ENCODE measurements at regions not wholly inside any gene's neighbourhood (a gene's known extent, or its start where the extent isn't known, plus 50 kb on each side); places are given as distances from the start of the nearest gene placed in this dataset.

- no peaks in the 10 kb centered on the region for H3K36me3 Mint-ChIP-seq (ENCODE audit: low read depth)
- H3K27ac Mint-ChIP-seq (ENCODE audit: unreplicated experiment), result no peak overlapping the region
- TF ChIP-seq, protein P1, sequence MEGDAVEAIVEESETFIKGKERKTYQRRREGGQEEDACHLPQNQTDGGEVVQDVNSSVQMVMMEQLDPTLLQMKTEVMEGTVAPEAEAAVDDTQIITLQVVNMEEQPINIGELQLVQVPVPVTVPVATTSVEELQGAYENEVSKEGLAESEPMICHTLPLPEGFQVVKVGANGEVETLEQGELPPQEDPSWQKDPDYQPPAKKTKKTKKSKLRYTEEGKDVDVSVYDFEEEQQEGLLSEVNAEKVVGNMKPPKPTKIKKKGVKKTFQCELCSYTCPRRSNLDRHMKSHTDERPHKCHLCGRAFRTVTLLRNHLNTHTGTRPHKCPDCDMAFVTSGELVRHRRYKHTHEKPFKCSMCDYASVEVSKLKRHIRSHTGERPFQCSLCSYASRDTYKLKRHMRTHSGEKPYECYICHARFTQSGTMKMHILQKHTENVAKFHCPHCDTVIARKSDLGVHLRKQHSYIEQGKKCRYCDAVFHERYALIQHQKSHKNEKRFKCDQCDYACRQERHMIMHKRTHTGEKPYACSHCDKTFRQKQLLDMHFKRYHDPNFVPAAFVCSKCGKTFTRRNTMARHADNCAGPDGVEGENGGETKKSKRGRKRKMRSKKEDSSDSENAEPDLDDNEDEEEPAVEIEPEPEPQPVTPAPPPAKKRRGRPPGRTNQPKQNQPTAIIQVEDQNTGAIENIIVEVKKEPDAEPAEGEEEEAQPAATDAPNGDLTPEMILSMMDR (IDR thresholded peaks at IDR 0.05), result no peak
- no peaks in the 10 kb centered on the region for H3K9me3 Mint-ChIP-seq (ENCODE audit: low read depth)
- H3K4me1 Mint-ChIP-seq (ENCODE audit: low read depth), result no peaks in the 10 kb centered on the region
- peaks cover 4% of the 10 kb centered on the region for H3K27me3 Mint-ChIP-seq (ENCODE audit: low read depth)
- H3K4me3 Mint-ChIP-seq (ENCODE audit: unreplicated experiment), result no peak overlapping the region
- no peak for DNase-seq (ENCODE audit: low spot score)
These were observed 326.2 kb upstream of the MEX3C start for GRCh38 chr18:51523671-51524070.

DNA sequence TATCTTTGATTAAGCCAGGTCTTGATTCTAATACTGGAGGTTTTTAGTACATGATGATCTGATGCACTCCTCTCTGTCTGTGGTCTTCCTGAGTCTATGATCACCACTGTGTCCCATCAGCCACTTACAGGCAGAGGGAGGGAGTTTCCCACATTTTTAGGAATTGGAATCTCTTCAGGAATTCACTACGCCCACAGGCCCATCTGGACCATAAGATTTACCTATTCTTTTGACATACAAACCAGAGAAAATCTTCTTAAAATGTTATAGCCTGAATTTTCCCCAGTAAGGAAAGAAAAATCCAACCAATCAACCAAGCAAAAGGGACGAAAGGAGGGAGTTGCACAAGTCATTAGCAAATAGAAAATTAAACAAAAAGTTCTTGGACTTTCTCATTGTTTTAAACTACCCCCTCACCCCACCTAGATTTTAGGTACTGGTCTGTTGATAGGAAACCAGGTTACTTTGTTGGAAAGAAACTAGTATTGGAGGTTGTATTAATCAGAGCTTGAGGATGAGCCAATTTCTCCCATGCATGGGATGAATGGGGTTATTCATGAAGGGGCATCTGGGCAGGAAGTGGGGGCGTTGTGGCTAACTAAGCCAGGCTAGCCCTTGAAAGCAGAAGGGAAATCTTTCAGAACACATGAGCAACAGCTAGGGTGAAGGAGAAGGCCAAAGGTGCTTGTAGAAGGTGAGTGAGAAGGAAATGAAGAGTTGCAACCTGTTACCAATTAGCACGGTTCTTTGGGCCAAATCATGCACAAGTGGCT lies 328.2 kb upstream of the MEX3C start:
- TF ChIP-seq, protein P1 (IDR thresholded peaks at IDR 0.05), result no peak
- Mint-ChIP-seq H3K9me3 (ENCODE audit: low read depth) (no peaks in the 10 kb centered on the region), H3K4me1 (ENCODE audit: low read depth) (no peaks in the 10 kb centered on the region), H3K27me3 (ENCODE audit: low read depth) (peaks cover 2% of the 10 kb centered on the region), H3K36me3 (ENCODE audit: low read depth) (no peaks in the 10 kb centered on the region), H3K27ac (ENCODE audit: unreplicated experiment) (no peak overlapping the region), H3K4me3 (ENCODE audit: unreplicated experiment) (no peak overlapping the region)
- no peak for DNase-seq (ENCODE audit: low spot score)

- H3K4me3 Mint-ChIP-seq (ENCODE audit: unreplicated experiment), result no peak overlapping the region
These were observed 330.3 kb upstream of the MEX3C start for GRCh38 chr18:51527826-51528225.

GRCh38 chr18:51531501-51531900 lies 334.0 kb upstream of the MEX3C start:
- Mint-ChIP-seq H3K27me3 (ENCODE audit: low read depth) (peaks cover 2% of the 10 kb centered on the region), H3K27ac (ENCODE audit: unreplicated experiment) (no peak overlapping the region), H3K4me3 (ENCODE audit: unreplicated experiment) (no peak overlapping the region), H3K9me3 (ENCODE audit: low read depth) (peaks cover 2% of the 10 kb centered on the region), H3K4me1 (ENCODE audit: low read depth) (no peaks in the 10 kb centered on the region), H3K36me3 (ENCODE audit: low read depth) (no peaks in the 10 kb centered on the region)
- no peak for DNase-seq (ENCODE audit: low spot score)
- TF ChIP-seq, protein P1 (IDR thresholded peaks at IDR 0.05), result no peak

More at GRCh38 chr18:51527826-51528225, 330.3 kb upstream of the MEX3C start:
- TF ChIP-seq, protein P1 (IDR thresholded peaks at IDR 0.05), result no peak
- DNase-seq (ENCODE audit: low spot score), result no peak
- Mint-ChIP-seq H3K36me3 (ENCODE audit: low read depth) (no peaks in the 10 kb centered on the region), H3K4me1 (ENCODE audit: low read depth) (no peaks in the 10 kb centered on the region), H3K27me3 (ENCODE audit: low read depth) (peaks cover 2% of the 10 kb centered on the region), H3K27ac (ENCODE audit: unreplicated experiment) (no peak overlapping the region), H3K9me3 (ENCODE audit: low read depth) (peaks cover 1% of the 10 kb centered on the region)

GRCh38 chr18:51537487-51537886 lies 340.0 kb upstream of the MEX3C start:
- TF ChIP-seq, protein P1 (IDR thresholded peaks at IDR 0.05), result peak; percentile 79
- H3K4me1 Mint-ChIP-seq (ENCODE audit: low read depth), result no peaks in the 10 kb centered on the region
- no peaks in the 10 kb centered on the region for H3K36me3 Mint-ChIP-seq (ENCODE audit: low read depth)
- H3K27me3 Mint-ChIP-seq (ENCODE audit: low read depth), result no peaks in the 10 kb centered on the region
- H3K4me3 Mint-ChIP-seq (ENCODE audit: unreplicated experiment), result no peak overlapping the region
- H3K9me3 Mint-ChIP-seq (ENCODE audit: low read depth), result peaks cover 2% of the 10 kb centered on the region
- H3K27ac Mint-ChIP-seq (ENCODE audit: unreplicated experiment), result no peak overlapping the region
- DNase-seq (ENCODE audit: low spot score), result no peak
